ENCODE measurements at regions not wholly inside any gene's neighbourhood (a gene's known extent, or its start where the extent isn't known, plus 50 kb on each side); places are given as distances from the start of the nearest gene placed in this dataset.

DNA sequence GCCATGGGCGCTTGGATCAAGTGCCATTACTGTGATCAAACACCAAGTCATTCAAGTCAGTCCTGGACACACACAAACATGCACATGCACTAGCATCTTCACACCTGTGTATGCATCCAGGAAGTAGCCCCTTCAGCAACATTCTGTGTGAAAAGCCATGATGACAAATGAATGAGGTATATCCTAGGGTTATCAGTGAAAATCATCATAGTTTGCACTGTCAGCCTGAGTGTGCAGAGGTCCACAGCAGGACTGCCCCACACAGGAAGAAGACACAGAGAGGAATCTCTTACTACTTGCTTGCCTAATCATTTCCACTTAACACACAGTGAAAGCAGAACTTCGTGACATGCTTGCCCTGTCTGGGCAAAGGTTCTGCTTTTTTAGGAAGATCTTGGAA, 184.0 kb upstream of the ADO start:
- H3K9me3 ChIP-seq (ENCODE audit: control insufficient read depth in 2 of 3, insufficient read depth in 1 of 3, low read length in 3 of 3) = no peaks in the 10 kb centered on the region
- no peak for TF ChIP-seq CTCF (IDR thresholded peaks at IDR 0.05; ENCODE audit: borderline replicate concordance, extremely low read depth, insufficient read depth)
- intact Hi-C loops (cut with DNase I) = no loop called here
- H3K4me3 ChIP-seq (ENCODE audit: low read length in 3 of 3) = no peak overlapping the region
- H3K9ac ChIP-seq (ENCODE audit: low read length in 3 of 3) = no peak overlapping the region
- no peak for FAIRE-seq
- no peaks in the 10 kb centered on the region for H3K36me3 ChIP-seq (ENCODE audit: control insufficient read depth in 2 of 3, insufficient read depth in 3 of 3, low read length in 3 of 3)
- no peak overlapping the region for H3K27ac ChIP-seq (ENCODE audit: low read depth in 2 of 2, low read length in 2 of 2)
- no peak for DNase-seq
- H3K4me1 ChIP-seq (ENCODE audit: control insufficient read depth in 2 of 3, insufficient read depth in 2 of 3, low read depth in 1 of 3, low read length in 3 of 3) = no peaks in the 10 kb centered on the region
- no peaks in the 10 kb centered on the region for H3K27me3 ChIP-seq (ENCODE audit: control insufficient read depth, insufficient read depth, low read length)

GRCh38 chr10:62623223-62623622, 181.3 kb upstream of the ADO start:
- FAIRE-seq (no peak), DNase-seq (no peak)
- TF ChIP-seq CTCF (IDR thresholded peaks at IDR 0.05; ENCODE audit: borderline replicate concordance, extremely low read depth, insufficient read depth) = no peak
- intact Hi-C loops (cut with DNase I) = no loop called here
- Histone ChIP-seq H3K4me3 (ENCODE audit: low read length in 3 of 3) (no peak overlapping the region), H3K36me3 (ENCODE audit: control insufficient read depth in 2 of 3, insufficient read depth in 3 of 3, low read length in 3 of 3) (no peaks in the 10 kb centered on the region), H3K4me1 (ENCODE audit: control insufficient read depth in 2 of 3, insufficient read depth in 2 of 3, low read depth in 1 of 3, low read length in 3 of 3) (no peaks in the 10 kb centered on the region), H3K9ac (ENCODE audit: low read length in 3 of 3) (no peak overlapping the region), H3K27me3 (ENCODE audit: control insufficient read depth, insufficient read depth, low read length) (no peaks in the 10 kb centered on the region), H3K9me3 (ENCODE audit: control insufficient read depth in 2 of 3, insufficient read depth in 1 of 3, low read length in 3 of 3) (no peaks in the 10 kb centered on the region), H3K27ac (ENCODE audit: low read depth in 2 of 2, low read length in 2 of 2) (no peak overlapping the region)

GRCh38 chr10:62625484-62625883, 179.0 kb upstream of the ADO start:
- DNase-seq (no peak), FAIRE-seq (no peak)
- no peaks in the 10 kb centered on the region for H3K36me3 ChIP-seq (ENCODE audit: control insufficient read depth in 2 of 3, insufficient read depth in 3 of 3, low read length in 3 of 3)
- H3K27me3 ChIP-seq (ENCODE audit: control insufficient read depth, insufficient read depth, low read length) = no peaks in the 10 kb centered on the region
- no peak overlapping the region for H3K27ac ChIP-seq (ENCODE audit: low read depth in 2 of 2, low read length in 2 of 2)
- H3K9ac ChIP-seq (ENCODE audit: low read length in 3 of 3) = no peak overlapping the region
- intact Hi-C loops (cut with DNase I) = no loop called here
- no peaks in the 10 kb centered on the region for H3K9me3 ChIP-seq (ENCODE audit: control insufficient read depth in 2 of 3, insufficient read depth in 1 of 3, low read length in 3 of 3)
- TF ChIP-seq CTCF (IDR thresholded peaks at IDR 0.05; ENCODE audit: borderline replicate concordance, extremely low read depth, insufficient read depth) = no peak
- H3K4me1 ChIP-seq (ENCODE audit: control insufficient read depth in 2 of 3, insufficient read depth in 2 of 3, low read depth in 1 of 3, low read length in 3 of 3) = no peaks in the 10 kb centered on the region
- no peak overlapping the region for H3K4me3 ChIP-seq (ENCODE audit: low read length in 3 of 3)

GRCh38 chr10:62626079-62626478, 178.4 kb upstream of the ADO start:
- DNase-seq (no peak), FAIRE-seq (no peak)
- intact Hi-C loops (cut with DNase I) = no loop called here
- H3K27ac ChIP-seq (ENCODE audit: low read depth in 2 of 2, low read length in 2 of 2) = no peak overlapping the region
- no peaks in the 10 kb centered on the region for H3K36me3 ChIP-seq (ENCODE audit: control insufficient read depth in 2 of 3, insufficient read depth in 3 of 3, low read length in 3 of 3)
- no peak overlapping the region for H3K4me3 ChIP-seq (ENCODE audit: low read length in 3 of 3)
- no peaks in the 10 kb centered on the region for H3K27me3 ChIP-seq (ENCODE audit: control insufficient read depth, insufficient read depth, low read length)
- no peak for TF ChIP-seq CTCF (IDR thresholded peaks at IDR 0.05; ENCODE audit: borderline replicate concordance, extremely low read depth, insufficient read depth)
- no peak overlapping the region for H3K9ac ChIP-seq (ENCODE audit: low read length in 3 of 3)
- no peaks in the 10 kb centered on the region for H3K9me3 ChIP-seq (ENCODE audit: control insufficient read depth in 2 of 3, insufficient read depth in 1 of 3, low read length in 3 of 3)
- no peaks in the 10 kb centered on the region for H3K4me1 ChIP-seq (ENCODE audit: control insufficient read depth in 2 of 3, insufficient read depth in 2 of 3, low read depth in 1 of 3, low read length in 3 of 3)

All from kidney (tissue), 13 donors.